Umbilical cord (tissue), 1 donor: ENCODE measurements at regions not wholly inside any gene's neighbourhood (a gene's known extent, or its start where the extent isn't known, plus 50 kb on each side); places are given as distances from the start of the nearest gene placed in this dataset.
"Not testable (repeated sequence)": the region's sequence is repeated elsewhere in the genome, so short reads cannot be mapped to it uniquely, and the experiment has no call there.

ENCODE experiments used
- DNase-seq: peaks from one replicate; pipeline ENCODE4 v3.0.0-alpha.2; 2015; ENCODE audit warnings: low spot score

DNA sequence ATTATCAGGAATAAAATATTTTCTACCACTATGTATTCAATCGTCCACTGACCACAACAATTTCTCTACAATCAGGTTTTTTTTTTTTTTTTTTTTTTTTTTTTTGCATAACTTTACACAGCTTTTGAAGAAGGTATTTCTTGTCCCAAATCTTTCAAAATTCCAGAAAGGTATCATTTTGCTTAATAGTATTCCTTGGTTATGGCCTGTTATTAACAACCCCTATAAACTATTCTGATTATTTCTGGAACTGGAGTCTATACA is 145.3 kb downstream of the ALX1 start:
- DNase-seq, result no peak

DNA sequence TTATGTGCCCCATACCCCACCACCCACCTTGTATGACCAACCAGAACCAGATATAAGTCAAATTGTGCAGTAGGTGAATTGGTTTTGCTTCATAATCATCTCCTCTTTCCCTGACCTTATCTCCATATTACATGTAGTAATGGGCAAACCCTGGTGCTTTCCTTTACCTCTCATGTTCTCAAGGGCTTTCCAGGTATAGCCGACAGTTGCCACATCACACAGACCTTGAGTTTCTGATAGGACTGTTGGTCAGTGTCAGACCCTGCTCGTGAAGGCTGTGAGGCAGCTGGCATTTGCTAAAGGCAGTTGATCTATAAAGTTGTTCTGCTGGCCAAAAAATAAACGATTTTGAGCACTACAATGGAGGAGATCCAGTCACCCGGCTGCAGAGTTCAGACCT is 145.9 kb downstream of the ALX1 start:
- DNase-seq, result no peak

DNA sequence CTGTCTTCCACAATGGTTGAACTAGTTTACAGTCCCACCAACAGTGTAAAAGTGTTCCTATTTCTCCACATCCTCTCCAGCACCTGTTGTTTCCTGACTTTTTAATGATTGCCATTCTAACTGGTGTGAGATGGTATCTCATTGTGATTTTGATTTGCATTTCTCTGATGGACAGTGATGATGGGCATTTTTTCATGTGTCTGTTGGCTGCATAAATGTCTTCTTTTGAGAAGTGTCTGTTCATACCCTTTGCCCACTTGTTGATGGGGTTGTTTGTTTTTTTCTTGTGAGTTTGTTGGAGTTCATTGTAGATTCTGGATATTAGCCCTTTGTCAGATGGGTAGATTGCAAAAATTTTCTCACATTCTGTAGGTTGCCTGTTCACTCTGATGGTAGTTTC is 153.1 kb downstream of the ALX1 start:
- not testable (repeated sequence) for DNase-seq

DNA sequence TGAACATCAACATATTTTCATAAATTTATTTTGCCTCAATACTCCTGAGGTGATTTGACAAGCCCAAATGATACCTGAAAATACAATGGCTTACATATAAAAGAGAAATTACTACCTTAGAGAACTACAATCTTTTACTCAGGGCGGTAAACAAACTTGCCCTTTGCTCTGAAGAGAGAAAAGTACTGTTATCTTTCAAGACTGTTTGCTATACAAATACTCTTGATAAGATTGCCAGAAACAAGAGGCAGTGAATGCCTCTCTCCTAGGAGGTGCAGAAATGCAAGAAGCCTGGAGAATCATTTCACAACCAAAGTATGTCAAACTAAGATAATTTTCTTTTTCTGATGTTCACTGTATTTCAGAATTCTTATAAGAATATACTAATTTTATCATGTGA is 160.3 kb downstream of the ALX1 start:
- DNase-seq, result no peak

DNA sequence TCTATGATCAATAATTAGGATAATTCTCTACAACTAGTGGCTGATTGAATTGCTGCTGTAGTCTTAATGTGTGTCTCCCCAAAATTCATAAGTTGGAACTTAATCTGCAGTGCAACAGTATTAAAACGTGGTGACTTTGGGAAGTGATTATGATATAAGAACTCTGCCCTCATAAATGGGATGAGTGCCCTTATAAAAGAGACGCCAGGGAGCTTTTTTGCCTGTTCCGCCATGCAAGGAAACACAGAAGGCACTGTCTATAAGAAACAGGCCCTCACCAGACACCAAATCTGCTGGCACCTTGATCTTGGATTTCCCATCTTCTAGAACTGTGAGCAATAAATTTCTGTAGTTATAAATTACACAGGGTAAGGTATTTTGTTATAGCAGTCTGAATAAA is 161.0 kb downstream of the ALX1 start:
- DNase-seq, result no peak

DNA sequence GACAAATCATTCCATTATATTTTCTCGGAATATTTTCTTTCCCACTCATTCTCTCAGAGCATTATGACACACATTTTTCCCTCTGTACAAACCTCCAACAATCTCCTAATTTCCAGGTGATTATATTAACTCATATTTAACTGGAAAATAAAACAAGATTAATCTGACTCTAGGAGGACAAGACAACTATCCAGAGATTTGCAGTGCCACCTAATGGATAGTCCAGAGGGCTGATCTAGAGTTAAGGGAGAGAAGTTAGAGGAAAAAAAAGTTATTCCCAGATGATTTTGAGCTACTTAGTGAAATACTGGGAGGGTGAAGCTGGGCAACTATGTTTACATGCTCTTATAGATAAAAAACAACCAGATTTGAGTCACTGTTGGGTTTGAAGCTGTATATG is 161.7 kb downstream of the ALX1 start:
- DNase-seq, result peak; percentile 9

DNA sequence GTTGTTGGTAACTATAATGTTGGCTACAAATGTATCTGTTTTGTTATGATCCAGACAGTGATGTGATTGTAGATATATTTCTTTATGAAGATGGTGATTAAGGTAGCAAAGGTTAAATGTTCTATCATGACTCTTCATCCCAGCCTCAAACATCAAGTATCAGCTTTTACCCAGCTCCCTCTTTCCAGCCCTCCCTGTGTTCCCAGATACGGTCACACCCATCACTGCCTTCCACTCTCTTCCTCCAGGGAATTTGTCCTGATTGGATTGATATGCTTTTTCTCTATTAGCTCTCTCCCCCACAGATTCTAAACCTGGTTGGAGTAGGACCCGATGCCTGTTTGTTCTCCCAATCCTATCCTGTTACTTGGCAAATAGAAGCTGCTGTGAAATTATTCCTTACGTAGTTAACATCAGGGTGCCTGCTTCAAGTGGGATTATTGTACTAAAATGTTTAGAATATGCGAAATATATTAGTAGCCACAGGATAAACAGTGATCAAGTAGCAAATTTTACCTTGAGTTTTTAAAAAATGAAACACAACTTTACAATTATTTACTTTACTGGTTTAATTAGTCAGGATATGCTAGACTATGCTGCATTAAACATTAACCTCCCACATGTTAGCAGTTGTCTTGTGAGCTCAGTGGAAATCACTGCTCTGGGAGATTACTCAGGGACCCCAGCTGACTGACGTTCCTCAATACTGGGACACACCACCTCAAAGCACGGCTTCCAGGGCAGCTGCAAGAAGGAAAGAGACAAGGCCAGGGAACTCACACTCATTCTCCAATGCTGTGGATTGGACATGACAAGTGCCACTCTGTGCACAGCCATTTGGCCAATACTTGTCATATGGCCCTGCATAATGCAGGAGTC is 165.3 kb downstream of the ALX1 start:
- no peak for DNase-seq

DNA sequence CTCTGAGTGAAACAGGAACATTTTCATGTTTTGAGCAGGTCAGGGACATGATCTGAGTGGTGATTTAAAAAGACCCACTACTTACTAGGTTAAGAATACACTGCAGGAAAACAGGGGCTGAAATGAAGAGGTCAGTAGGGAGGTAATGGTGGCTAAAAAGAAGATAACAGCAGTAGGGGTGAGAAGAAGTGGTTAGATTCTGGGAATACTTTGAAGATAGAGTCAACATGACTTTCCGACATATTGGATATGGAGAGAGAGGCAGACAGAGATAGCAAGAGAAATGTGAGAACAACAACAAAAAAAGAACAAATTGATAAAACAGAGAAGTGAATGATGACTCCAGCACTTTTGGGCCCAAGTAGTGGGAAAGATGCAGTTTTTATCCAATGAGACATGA is 168.0 kb downstream of the ALX1 start:
- no peak for DNase-seq

DNA sequence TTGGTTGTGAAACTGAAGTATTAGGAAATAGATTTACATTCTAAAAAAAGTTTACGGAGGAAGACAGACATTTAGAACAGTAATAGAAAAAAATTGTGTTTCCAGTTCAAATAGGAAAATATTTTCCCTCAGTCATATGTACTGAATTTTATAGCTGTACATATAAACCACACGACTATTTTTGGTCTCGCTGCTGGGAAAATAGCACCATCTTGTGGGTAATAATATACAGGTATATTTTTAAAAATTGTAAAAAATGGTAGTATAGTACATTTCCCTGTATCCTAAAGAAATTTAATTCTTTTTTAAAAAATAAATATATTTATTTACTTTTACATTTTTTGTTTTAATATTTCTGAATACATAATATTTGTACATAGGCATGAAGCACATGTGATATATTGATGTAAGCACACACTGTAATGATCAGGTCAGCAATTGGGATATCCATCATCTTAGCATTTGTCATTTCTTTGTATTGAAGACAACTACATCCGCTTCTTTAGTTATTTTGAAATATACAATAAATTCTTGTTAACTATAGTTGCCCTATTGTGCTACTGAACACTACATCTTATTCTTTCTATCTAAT is 168.6 kb downstream of the ALX1 start:
- peak; percentile 20 for DNase-seq

DNA sequence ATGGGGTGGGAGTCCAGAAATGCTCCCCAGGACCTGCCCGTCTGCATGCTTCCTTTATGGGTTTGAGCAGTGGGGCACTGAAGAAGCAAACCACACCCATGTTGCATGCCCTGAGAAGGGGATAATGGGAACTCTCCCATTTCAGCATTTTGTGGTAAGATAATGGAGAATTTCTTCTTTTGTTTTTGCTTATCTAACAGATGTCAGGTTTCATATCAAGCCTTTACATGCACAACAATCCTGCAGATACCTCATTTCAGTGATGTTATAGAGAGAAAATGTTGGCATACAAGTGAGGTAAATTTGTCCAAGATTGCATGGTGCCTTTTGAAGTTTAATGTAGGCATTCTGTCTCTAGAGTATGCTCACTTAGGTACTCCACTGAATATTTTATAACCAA is 177.0 kb downstream of the ALX1 start:
- DNase-seq, result no peak

DNA sequence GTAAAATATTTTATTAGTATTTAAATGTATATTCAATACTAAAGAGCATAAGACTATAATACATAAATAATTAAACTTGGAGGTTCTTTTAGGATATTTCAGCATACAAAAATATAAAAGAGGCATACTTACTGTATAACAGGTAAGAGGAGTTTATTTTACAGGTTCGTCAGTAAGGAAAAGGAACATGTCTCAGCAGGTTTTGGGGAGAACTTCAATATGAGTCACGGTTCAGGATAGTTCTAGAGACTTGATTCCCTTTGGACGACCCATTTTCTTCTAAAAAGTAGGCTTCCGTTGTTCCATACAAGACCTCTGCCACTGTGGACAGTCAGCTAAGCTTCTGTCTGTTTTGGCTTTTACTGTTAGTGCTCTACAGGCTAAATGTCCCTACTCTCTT is 181.1 kb downstream of the ALX1 start:
- no peak for DNase-seq

DNA sequence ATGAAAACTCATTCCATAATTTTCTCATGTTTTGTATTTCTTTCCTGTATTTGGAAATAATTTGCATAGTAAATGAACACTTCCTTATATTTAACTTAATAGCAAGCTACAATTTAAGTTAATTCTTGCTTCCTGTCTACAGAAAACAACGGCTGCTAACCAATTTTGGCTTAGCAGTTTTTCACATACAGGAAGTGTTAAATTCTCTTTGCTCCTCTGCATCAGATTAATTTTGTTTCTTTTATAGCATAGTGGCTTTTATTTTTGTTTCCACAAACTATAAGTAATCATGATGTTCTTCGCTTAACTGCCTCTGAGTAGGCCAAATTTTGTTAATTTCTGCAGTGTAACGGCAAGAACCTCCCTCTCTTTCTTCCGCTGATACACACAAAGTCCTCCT is 182.9 kb downstream of the ALX1 start:
- DNase-seq, result no peak

DNA sequence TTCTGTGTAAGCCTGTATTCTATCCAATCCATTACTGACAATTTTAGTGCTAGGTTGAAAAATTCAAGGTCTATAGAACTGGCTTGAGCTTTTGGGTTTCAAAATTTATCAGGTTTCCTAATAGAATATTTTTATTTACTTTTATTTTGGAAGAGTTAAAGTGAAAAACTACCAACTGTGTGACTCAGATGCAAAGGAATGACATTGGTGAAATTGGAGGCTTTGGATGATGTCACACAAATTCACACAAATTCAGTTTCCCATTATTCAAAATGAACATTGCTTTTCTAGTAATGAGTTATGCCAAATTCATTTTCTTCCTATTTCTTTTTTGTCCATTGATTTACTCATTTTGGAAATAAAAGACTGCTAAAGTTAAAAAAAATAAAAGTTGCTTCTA is 186.9 kb downstream of the ALX1 start:
- no peak for DNase-seq

DNA sequence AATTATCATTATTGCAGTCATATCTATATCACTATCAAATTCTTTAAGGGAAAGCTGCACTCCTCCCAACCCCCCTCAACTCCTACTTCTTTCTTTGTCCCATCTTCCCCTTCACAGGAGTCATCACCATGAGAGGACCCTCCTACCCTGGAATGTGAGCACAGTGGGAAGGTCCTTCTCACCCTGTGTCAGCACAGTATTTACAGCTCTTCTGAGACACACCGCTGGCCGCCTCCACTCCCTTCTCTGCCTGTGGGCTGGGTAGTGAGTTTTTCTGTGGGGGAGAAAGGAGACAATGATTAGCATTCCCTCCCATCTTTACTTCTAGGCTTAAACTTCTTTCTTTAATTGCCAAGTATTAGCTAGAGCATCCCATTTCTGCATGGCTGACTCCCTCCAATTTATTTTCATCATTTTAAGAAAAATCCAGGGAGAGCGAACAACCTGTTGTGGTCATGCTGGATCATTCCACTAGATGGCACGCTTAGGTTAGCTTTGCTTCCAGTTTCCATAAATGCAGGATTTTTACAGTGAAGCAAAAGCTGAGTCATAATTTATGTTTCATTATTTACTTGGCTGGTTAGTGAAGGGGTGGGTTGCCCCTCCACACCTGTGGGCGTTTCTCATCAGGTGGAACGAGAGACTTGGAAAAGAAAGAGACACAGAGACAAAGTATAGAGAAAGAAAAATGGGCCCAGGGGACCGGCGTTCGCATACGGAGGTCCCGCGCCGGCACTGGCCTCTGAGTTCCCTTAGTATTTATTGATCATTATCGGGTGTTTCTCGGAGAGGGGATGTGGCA is 188.5 kb downstream of the ALX1 start:
- peak; percentile 65 for DNase-seq

DNA sequence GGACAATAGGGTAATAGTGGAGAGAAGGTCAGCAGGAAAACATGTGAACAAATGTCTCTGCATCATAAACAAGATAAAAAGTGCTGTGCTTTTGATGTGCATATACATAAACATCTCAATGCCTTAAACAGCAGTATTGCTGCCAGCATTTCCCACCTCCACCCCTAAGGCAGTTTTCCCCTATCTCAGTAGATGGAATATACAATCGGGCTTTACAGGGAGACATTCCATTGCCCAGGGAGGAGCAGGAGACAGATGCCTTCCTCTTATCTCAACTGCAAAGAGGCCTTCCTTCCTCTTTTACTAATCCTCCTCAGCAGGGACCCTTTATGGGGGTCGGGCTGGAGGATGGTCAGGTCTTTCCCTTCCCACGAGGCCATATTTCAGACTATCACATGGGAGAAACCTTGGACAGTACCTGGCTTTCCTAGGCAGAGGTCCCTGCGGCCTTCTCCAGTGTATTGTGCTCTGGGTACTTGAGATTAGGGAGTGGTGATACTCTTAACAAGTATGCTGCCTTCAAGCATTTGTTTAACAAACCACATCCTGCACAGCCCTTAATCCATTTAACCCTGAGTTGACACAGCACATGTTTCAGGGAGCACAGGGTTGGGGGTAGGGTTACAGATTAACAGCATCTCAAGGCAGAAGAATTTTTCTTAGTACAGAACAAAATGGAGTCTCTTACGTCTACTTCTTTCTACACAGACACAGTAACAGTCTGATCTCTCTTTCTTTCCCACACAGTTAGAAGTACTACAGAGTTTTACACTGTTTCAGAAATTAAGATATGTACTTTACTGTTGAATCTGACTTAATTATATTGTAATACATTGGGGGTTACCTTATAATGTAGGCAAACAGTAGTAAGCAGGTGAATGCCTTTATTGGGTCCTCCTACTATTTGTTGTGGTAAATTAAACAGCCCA is 189.4 kb downstream of the ALX1 start:
- DNase-seq, result not testable (repeated sequence)

DNA sequence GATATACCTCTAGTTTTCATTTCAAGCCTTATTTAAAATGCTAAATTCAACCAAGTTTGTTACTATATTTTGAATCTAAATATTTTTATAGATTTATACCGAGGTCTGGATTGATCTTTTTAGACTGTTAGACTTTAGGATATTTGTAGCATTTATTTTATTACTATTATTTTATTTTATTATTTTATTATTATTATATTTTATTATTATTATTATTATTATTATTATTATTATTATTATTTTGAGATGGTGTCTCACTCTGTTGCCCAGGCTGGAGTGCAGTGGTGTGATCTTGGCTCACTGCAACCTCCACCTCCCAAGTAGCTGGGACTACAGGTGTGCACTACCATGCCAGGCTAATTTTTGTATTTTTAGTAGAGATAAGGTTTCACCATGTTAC is 195.3 kb downstream of the ALX1 start:
- not testable (repeated sequence) for DNase-seq

DNA sequence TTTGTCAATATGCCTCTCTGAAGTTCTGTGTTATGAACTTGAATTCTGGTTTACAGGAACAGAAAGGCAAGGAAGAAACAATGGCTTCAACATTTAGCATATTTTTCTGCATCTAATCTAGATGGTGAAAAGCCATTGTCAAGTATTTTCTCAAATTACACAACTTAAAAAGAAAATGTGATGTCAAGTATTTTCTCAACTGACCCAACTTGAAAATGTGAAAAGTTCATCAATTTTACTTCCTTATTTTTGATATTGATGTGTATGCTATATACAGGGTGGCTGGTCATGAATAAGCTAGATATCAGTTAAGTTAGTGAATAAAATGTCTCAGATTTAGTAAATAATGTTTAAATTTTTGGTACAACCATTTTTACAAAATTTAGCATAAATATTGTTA is 196.7 kb downstream of the ALX1 start:
- no peak for DNase-seq

DNA sequence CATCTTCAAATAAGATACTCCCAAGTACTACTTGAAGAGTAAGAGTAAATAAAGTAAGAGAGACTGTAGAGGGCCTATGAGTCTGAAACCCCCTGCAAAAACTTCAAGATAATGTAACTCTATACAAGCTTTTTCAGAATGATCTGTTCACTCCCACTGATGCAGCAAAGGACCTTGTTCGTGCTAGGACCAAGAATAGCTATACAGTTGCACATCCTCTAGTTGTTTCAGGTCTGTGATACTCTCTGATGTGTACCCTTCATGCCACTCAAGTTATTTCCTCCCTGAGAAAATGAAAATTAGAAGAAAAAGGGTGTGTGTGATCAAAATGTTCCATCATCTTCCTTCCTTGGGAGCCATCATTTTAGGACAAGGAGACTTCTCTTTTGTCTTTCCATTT is 204.4 kb downstream of the ALX1 start:
- DNase-seq, result no peak

DNA sequence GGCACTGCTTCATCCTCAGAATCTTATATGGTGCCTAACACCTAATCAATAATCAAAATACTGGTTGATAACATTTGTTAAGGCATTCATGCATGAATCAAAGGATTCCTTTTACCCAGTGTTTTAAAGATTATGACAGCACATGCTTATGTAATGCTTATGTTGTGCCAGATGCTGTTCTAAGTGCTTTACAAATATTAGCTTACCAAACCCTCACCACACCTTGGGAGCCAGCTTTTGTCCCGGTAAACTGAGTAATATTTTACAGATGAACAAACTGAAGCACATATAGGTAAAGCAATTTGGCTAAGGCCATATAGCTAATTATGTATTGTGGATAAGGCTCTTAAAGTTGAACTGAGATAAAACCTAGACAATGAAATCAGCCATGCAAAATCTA is 209.2 kb downstream of the ALX1 start:
- no peak for DNase-seq

DNA sequence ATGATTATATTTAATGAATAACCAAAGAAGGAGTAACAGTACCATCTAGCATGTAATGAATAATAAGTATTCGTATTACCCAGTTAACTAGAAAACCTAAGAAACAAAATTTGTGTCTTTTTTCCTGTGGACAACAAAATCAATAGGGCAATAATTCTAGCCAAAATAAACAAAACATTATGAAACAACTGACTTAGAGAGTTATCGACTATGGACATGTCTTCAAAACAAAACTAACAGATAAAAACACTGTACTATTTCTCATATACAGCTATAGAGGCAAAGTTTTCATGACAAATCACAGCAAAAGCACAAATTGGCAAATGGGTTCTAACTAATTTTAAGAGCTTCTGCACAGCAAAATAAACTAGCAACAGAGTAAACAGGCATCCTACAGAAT is 224.1 kb downstream of the ALX1 start:
- no peak for DNase-seq

DNA sequence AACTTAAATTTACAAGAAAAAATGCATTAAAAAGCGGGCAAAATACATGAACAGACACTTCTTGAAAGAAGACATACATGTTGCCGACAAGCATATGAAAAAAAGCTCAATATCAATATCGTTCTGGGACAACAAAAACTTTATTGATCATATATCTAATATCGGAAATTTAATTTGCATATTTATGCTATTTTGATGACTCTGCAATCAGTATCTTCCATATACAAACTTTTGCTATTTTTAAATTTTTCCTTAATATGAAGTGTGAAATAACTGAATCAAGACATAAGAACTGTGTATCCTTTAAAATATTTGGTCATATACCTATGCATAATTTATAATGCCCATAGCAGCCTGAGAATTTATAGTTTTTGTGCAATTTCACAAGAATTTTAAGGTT is 224.6 kb downstream of the ALX1 start:
- DNase-seq, result no peak

DNA sequence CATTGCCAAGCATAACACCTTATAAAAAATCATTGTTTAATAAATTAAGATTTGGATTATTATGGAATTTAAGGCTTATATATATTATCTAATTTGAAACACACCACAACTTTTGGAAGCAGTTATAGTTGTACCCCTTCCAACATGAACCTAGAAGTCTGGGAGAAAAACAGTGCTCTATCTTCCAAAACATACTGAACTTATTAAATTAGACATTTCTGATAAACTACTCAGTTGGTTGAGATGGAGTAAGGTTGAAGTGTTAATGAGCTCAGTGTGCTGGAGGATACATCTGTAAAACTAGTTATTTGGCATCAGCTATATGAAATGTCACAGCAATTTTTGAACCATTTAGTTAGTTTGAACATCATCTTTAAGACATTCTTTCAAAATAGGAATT is 227.4 kb downstream of the ALX1 start:
- DNase-seq, result no peak
